ENCODE measurements at regions not wholly inside any gene's neighbourhood (a gene's known extent, or its start where the extent isn't known, plus 50 kb on each side); places are given as distances from the start of the nearest gene placed in this dataset.

- TF ChIP-seq, protein P1, sequence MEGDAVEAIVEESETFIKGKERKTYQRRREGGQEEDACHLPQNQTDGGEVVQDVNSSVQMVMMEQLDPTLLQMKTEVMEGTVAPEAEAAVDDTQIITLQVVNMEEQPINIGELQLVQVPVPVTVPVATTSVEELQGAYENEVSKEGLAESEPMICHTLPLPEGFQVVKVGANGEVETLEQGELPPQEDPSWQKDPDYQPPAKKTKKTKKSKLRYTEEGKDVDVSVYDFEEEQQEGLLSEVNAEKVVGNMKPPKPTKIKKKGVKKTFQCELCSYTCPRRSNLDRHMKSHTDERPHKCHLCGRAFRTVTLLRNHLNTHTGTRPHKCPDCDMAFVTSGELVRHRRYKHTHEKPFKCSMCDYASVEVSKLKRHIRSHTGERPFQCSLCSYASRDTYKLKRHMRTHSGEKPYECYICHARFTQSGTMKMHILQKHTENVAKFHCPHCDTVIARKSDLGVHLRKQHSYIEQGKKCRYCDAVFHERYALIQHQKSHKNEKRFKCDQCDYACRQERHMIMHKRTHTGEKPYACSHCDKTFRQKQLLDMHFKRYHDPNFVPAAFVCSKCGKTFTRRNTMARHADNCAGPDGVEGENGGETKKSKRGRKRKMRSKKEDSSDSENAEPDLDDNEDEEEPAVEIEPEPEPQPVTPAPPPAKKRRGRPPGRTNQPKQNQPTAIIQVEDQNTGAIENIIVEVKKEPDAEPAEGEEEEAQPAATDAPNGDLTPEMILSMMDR (IDR thresholded peaks at IDR 0.05; ENCODE audit: control insufficient read depth, insufficient read depth, low read depth, low read length, missing control alignments), result no peak
- DNase-seq (ENCODE audit: low read depth), result no peak
Measured at GRCh38 chr7:11319491-11320274, 346.0 kb downstream of the PHF14 start.

More at GRCh38 chr7:11319491-11320274, 346.0 kb downstream of the PHF14 start:
- no peak overlapping the region for H3K4me3 ChIP-seq (ENCODE audit: control insufficient read depth, low read depth, low read length)
